Neural cell (in vitro differentiated cells): ENCODE measurements at regions not wholly inside any gene's neighbourhood (a gene's known extent, or its start where the extent isn't known, plus 50 kb on each side); places are given as distances from the start of the nearest gene placed in this dataset.

Experiments
- H2AFZ ChIP-seq: fragments of 200-600, 300-800 bp; sonication (generic), shearing (Covaris generic); 2 replicates; pipeline ENCODE4 v1.6.0; 2014; ENCODE audit warnings: low read depth, mild to moderate bottlenecking, antibody characterized with exemption, low read length, moderate library complexity
- H3F3A ChIP-seq: fragments of 200-600 bp; shearing (Covaris generic); 2 replicates; pipeline ENCODE4 v1.6.1; 2016; ENCODE audit warnings: mild to moderate bottlenecking, moderate library complexity, mixed read lengths, antibody characterized with exemption, low read length; ENCODE audit not compliant: insufficient read depth, poor library complexity, severe bottlenecking
- H3K27ac ChIP-seq: fragments of 200-600, 300-800 bp; sonication (generic), shearing (Covaris generic); 2 replicates; pipeline ENCODE4 v1.5.1; 2014; ENCODE audit warnings: mild to moderate bottlenecking, low read length, moderate library complexity
- H3K27me3 ChIP-seq: fragments of 300-800, 200-600 bp; sonication (generic), shearing (Covaris generic); 2 replicates; pipeline ENCODE4 v1.6.0; 2014; ENCODE audit warnings: mild to moderate bottlenecking, low read depth, low read length, moderate library complexity; ENCODE audit not compliant: insufficient read depth
- H3K36me3 ChIP-seq: fragments of 300-800, 200-600 bp; sonication (generic), shearing (Covaris generic); 2 replicates; pipeline ENCODE4 v1.5.1; 2014; ENCODE audit warnings: mild to moderate bottlenecking, antibody characterized with exemption, low read length, moderate library complexity; ENCODE audit not compliant: insufficient read depth
- H3K4me2 ChIP-seq: fragments of 300-800, 200-600 bp; sonication (generic), shearing (Covaris generic); 2 replicates; pipeline ENCODE4 v1.6.0; 2014; ENCODE audit warnings: mild to moderate bottlenecking, low read length
- H3K4me3 ChIP-seq: fragments of 300-800, 200-600 bp; sonication (generic), shearing (Covaris generic); 2 replicates; pipeline ENCODE4 v1.5.1; 2014; ENCODE audit warnings: mild to moderate bottlenecking, low read length, moderate library complexity
- H3K79me2 ChIP-seq: fragments of 200-600 bp; shearing (Covaris generic); replicated peaks from 2 replicates; pipeline ENCODE4 v1.6.0; 2014; ENCODE audit warnings: mild to moderate bottlenecking, low read length, moderate library complexity; ENCODE audit not compliant: insufficient read depth
- H3K9ac ChIP-seq: fragments of 300-800, 200-600 bp; sonication (generic), shearing (Covaris generic); 2 replicates; pipeline ENCODE4 v1.6.1; 2016; ENCODE audit warnings: mild to moderate bottlenecking, low read length, mixed read lengths
- H3K9me2 ChIP-seq: fragments of 200-600 bp; shearing (Covaris generic); 2 replicates; pipeline ENCODE4 v1.6.1; 2016; ENCODE audit warnings: mild to moderate bottlenecking, low read length, mixed read lengths; ENCODE audit not compliant: insufficient read depth
- H3K9me3 ChIP-seq: fragments of 200-600, 300-800 bp; sonication (generic), shearing (Covaris generic); 2 replicates; pipeline ENCODE4 v1.6.1; 2016; ENCODE audit warnings: mild to moderate bottlenecking, mixed run types, low read length, moderate library complexity, mixed read lengths
- H4K20me1 ChIP-seq: fragments of 200-600 bp; shearing (Covaris generic); 2 replicates; pipeline ENCODE4 v1.6.1; 2016; ENCODE audit warnings: mild to moderate bottlenecking, mixed run types; ENCODE audit not compliant: insufficient read depth
- CTCF ChIP-seq: fragments of 450-650 bp; IDR thresholded peaks from 2 replicates; pipeline ENCODE4 v1.5.1; 2014; ENCODE audit warnings: antibody characterized with exemption, mild to moderate bottlenecking, moderate library complexity; ENCODE audit not compliant: poor library complexity, severe bottlenecking
- EP300 ChIP-seq: fragments of 450-650 bp; conservative IDR thresholded peaks from 2 replicates; pipeline ENCODE4 v1.6.1; 2014; ENCODE audit warnings: antibody characterized with exemption, mild to moderate bottlenecking, moderate library complexity; ENCODE audit not compliant: poor library complexity, severe bottlenecking
- EZH2 ChIP-seq: fragments of 200-600, 300-800 bp; shearing (Covaris generic), sonication (generic); IDR thresholded peaks from 2 replicates; pipeline ENCODE4 v1.6.1; 2014; ENCODE audit warnings: antibody characterized with exemption, low read length, borderline replicate concordance, mild to moderate bottlenecking; ENCODE audit not compliant: insufficient read depth, poor library complexity, severe bottlenecking
- MXI1 ChIP-seq: fragments of 450-650 bp; conservative IDR thresholded peaks from 2 replicates; pipeline ENCODE4 v1.6.1; 2014; ENCODE audit warnings: antibody characterized with exemption, mild to moderate bottlenecking; ENCODE audit not compliant: poor library complexity, severe bottlenecking
- POLR2AphosphoS5 ChIP-seq: IDR thresholded peaks from 2 replicates; pipeline ENCODE4 v1.6.1; 2012
- RAD21 ChIP-seq: fragments of 450-650 bp; conservative IDR thresholded peaks from 2 replicates; pipeline ENCODE4 v1.6.1; 2014; ENCODE audit warnings: antibody characterized with exemption, mild to moderate bottlenecking, moderate library complexity
- SMC3 ChIP-seq: fragments of 450-650 bp; conservative IDR thresholded peaks from 2 replicates; pipeline ENCODE4 v1.6.1; 2014; ENCODE audit warnings: antibody characterized with exemption, mild to moderate bottlenecking, moderate library complexity; ENCODE audit not compliant: poor library complexity
- TAF1 ChIP-seq: IDR thresholded peaks from 2 replicates; pipeline ENCODE4 v1.6.1; 2012; ENCODE audit warnings: low read depth
- TF ChIP-seq, protein P1 (sequence below): IDR thresholded peaks from 2 replicates; pipeline ENCODE4 v1.6.1; 2012; ENCODE audit warnings: borderline replicate concordance

DNA sequence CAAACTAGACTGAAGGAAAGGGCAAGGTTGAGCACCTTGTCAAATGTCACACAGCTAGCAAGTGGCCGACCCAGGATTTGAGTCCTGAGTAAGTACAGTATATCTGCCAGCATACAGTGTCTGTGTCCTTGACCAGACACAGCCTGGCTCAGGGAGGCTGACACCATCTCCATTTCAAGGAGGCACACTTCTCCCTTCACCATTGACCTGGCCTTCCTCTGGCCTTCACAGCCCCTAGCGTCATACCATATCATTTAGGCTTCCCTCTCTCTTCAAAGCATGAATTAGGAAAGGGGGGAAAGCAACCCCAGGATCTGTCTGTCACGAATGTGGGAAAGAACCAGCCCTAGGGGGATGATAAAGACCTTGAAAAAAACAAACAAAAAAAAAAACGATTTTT, 155.6 kb downstream of the PLPP3 start:
- no peak overlapping the region for H2AFZ ChIP-seq
- no peak overlapping the region for H3K4me3 ChIP-seq
- no peaks in the 10 kb centered on the region for H3K27me3 ChIP-seq
- TF ChIP-seq EZH2 = no peak
- no peak for TF ChIP-seq MXI1
- TF ChIP-seq TAF1 = no peak
- TF ChIP-seq SMC3 = no peak
- no peak for TF ChIP-seq POLR2AphosphoS5
- TF ChIP-seq, protein P1, sequence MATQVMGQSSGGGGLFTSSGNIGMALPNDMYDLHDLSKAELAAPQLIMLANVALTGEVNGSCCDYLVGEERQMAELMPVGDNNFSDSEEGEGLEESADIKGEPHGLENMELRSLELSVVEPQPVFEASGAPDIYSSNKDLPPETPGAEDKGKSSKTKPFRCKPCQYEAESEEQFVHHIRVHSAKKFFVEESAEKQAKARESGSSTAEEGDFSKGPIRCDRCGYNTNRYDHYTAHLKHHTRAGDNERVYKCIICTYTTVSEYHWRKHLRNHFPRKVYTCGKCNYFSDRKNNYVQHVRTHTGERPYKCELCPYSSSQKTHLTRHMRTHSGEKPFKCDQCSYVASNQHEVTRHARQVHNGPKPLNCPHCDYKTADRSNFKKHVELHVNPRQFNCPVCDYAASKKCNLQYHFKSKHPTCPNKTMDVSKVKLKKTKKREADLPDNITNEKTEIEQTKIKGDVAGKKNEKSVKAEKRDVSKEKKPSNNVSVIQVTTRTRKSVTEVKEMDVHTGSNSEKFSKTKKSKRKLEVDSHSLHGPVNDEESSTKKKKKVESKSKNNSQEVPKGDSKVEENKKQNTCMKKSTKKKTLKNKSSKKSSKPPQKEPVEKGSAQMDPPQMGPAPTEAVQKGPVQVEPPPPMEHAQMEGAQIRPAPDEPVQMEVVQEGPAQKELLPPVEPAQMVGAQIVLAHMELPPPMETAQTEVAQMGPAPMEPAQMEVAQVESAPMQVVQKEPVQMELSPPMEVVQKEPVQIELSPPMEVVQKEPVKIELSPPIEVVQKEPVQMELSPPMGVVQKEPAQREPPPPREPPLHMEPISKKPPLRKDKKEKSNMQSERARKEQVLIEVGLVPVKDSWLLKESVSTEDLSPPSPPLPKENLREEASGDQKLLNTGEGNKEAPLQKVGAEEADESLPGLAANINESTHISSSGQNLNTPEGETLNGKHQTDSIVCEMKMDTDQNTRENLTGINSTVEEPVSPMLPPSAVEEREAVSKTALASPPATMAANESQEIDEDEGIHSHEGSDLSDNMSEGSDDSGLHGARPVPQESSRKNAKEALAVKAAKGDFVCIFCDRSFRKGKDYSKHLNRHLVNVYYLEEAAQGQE = no peak
- TF ChIP-seq CTCF = no peak
- TF ChIP-seq EP300 = no peak
- TF ChIP-seq RAD21 = no peak
- H3K9ac ChIP-seq = no peak overlapping the region
- no peaks in the 10 kb centered on the region for H4K20me1 ChIP-seq
- no peaks in the 10 kb centered on the region for H3K9me2 ChIP-seq
- H3K79me2 ChIP-seq = no peaks in the 10 kb centered on the region
- no peaks in the 10 kb centered on the region for H3F3A ChIP-seq
- no peaks in the 10 kb centered on the region for H3K36me3 ChIP-seq
- no peak overlapping the region for H3K27ac ChIP-seq
- no peak overlapping the region for H3K4me2 ChIP-seq
- no peaks in the 10 kb centered on the region for H3K9me3 ChIP-seq

DNA sequence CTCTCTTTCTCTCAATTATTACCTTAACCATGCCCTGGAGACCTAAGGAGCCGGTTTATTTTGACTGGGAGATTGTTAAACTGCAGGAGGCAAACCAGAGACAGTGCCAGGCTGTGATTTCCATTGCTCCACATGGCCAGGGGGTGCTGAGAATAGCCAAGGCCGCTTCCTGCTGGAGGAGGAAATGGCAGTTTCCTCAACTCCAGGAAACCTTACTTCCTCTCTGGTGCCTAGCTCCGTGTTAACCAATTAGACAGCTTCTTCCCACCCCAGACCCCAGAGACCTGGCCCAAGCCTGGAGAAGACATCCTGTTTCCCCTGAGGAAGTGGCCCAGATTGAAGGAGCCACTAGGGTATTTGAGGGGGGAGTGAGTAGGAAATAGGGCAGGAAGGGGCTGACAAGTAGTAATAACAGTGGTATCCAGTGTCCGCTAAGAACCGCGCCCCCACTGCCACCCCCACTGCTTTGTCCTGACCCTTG, 161.2 kb downstream of the PLPP3 start:
- H3K9ac ChIP-seq = no peak overlapping the region
- H2AFZ ChIP-seq = no peak overlapping the region
- H3K27ac ChIP-seq = no peak overlapping the region
- H3K79me2 ChIP-seq = no peaks in the 10 kb centered on the region
- no peaks in the 10 kb centered on the region for H3F3A ChIP-seq
- H3K9me3 ChIP-seq = no peaks in the 10 kb centered on the region
- no peaks in the 10 kb centered on the region for H4K20me1 ChIP-seq
- H3K36me3 ChIP-seq = no peaks in the 10 kb centered on the region
- H3K27me3 ChIP-seq = no peaks in the 10 kb centered on the region
- H3K9me2 ChIP-seq = no peaks in the 10 kb centered on the region
- TF ChIP-seq RAD21 (no peak), SMC3 (no peak), EP300 (no peak), MXI1 (no peak), TAF1 (no peak), CTCF (no peak)
- TF ChIP-seq, protein P1 = no peak
- H3K4me3 ChIP-seq = no peak overlapping the region
- H3K4me2 ChIP-seq = no peak overlapping the region
